Germinal center (tissue), 1 donor: ENCODE measurements at regions not wholly inside any gene's neighbourhood (a gene's known extent, or its start where the extent isn't known, plus 50 kb on each side); places are given as distances from the start of the nearest gene placed in this dataset.

Experiments used
- DNase-seq: peaks from one replicate; pipeline ENCODE4 v3.0.0; 2012; ENCODE audit warnings: mixed read lengths, low spot score

DNA sequence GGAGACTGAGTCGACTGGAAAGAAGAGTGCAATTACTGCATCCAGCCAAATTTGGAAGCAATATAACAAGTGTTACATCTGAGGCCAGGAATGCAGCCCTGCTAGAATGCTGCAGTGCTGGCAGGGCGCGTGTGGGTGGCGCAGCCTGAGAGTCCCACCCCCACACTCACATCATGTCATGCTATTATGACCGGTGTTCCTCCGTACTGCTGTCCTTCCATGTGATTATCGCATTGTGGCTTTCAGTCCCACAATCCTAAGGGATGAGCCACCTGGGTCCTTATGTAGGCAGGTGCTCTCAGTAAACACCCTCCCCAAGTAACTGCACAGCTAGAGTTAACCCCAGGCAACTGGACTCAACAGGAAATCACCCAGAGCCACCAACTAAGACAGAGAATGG is 122.6 kb upstream of the CPEB2 start:
- DNase-seq = no peak

DNA sequence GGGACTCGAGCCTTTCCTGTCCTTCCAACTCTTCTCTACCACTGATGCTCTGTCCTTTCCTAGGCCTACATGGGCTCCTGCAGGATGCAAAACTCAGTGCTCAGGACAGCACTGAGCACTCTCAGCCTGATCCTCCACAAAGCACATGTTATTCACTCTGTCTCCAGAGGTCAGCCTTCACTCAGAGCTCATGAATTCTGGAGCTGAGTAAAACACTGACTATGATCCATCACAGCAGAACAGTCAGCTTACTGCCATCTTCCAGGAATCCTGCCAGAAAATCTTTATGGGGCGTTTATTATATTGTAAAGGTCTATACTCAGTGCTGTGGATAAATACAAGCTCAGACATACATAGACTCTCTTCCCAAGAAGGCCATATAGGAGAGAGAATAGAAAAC is 121.5 kb upstream of the CPEB2 start:
- no peak for DNase-seq

GRCh38 chr4:14883166-14883565 is 119.1 kb upstream of the CPEB2 start:
- no peak for DNase-seq

GRCh38 chr4:14883661-14884060 is 118.6 kb upstream of the CPEB2 start:
- DNase-seq = no peak

DNA sequence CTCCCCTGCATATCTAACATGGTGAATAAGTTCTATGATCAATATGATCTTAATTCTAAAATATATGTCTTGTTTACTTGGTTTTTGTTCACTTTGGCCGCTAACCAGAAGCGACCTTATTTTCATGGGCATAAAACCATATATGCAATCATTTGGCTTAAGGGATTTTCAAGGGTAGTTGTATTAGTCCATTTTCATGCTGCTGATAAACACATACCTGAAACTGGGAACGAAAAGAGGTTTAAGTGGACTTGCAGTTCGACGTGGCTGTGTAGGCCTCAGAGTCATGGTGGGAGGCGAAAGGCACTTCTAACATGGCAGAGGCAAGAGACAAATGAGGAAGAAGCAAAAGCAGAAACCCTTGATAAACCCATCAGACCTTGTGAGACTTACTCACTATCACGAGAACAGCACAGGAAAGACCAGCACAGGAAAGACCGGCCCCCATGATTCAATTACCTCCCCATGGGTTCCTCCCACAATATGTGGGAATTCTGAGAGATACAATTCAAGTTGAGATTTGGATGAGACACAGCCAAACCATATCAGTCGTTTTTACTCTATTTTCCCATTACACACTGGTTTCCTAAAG is 114.3 kb upstream of the CPEB2 start:
- no peak for DNase-seq

GRCh38 chr4:14888790-14889572 is 113.3 kb upstream of the CPEB2 start:
- no peak for DNase-seq

- DNase-seq = no peak
Observed at GRCh38 chr4:14892563-14892962, 109.7 kb upstream of the CPEB2 start.

DNA sequence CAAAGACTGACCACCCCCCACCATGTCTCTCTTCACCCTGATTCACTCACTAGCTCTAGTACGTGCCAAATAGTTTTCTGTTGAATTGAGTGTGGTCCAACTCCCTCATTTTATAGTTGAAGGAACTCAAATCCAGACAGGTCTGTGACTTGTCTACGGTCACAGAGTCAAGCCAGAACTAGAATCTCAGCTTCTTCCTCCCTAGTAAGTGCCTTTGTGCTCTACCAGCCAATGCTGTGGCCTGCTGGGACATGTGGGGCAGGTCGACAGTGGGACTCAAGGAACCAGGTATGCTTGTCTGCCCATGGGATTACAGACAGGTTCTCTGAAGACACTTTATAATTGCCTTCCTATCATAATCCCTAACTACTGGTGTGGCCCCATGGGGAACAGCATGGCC is 108.6 kb upstream of the CPEB2 start:
- no peak for DNase-seq

GRCh38 chr4:14894392-14895292 is 107.6 kb upstream of the CPEB2 start:
- no peak for DNase-seq

DNA sequence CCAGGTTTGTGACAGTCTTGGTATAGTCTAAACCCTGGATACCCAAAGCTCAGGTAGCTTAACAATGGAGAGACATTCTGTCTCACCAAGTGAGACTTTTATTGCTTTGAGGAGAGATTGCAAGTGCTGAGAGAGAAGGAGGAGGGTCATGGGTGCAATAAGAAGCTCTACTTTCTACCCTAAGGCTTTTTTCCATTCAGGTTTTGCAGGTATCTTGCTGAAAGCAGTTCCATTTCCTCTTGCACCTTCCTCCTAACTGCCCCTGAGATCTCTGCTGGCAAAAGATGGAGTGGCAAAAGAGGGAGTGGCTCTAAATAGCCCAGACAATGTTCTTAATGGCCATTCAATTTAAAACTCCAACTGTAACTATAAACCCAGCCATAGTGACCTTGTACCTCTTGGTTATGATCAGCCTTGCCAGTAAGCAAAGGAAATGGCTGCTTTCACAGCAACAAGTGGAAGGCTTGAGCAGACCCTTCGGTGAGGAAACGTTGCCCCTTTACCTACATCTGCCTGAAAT is 105.6 kb upstream of the CPEB2 start:
- DNase-seq = no peak

GRCh38 chr4:14897217-14897616 is 105.1 kb upstream of the CPEB2 start:
- DNase-seq = no peak

DNA sequence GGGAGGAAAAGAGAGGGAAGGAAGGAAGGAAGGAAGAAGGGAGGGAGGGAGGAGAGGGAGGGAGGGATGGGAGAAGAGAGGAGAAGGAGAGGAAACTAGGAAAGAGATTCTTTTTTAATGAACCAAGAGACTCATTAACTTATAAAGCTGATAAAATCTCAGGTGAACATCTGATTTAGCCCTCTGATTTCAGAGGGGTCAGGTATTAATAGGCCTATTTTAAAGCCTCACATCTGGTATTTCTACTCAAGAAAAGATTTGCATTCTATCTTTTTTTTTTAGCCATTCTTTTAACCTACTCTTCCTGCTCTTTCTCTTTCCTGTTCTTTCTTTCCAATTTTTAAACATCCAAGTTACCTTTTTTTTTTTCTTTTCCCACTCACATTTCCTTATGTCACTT is 103.3 kb upstream of the CPEB2 start:
- no peak for DNase-seq

GRCh38 chr4:14902342-14902741 is 99.9 kb upstream of the CPEB2 start:
- no peak for DNase-seq

DNA sequence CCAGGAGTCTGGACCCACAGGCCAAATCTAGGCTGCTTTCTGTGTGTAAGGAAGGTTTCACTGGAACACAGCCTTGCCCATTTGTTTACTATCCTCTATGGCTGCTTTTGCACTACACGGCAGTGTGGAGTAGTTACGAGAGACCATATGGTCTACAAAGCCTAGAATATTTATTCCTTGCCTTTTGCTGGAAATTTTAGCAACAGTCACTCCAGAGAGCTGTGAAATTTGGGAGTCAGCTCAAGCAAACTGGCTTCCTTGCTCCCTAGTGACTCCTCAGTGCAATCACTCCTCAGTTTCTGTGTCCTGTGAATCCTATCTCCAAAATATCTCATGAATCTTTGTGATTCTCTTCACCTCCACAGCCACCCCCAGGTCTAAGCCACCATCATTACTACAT is 99.0 kb upstream of the CPEB2 start:
- DNase-seq = no peak

- no peak for DNase-seq
Observed at GRCh38 chr4:14906805-14907204, 95.5 kb upstream of the CPEB2 start.

DNA sequence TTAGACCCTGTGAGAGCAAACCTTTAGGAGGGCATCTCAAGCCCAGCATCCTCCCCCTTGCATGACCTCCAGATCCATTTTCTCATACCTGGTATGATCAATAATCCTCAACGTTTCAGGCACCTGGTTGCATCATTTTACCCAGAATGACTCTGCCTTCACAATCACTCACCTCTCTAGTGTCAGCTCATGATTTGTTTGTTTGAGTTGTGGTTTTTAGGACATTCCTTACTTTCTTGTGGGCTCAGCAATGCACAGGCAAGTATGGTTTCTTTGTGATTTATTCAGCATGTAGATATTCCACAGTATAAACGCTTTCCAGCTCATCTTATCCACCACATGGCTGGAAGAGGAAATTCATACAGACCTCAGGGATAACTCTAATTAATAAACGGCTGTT is 93.6 kb upstream of the CPEB2 start:
- no peak for DNase-seq

GRCh38 chr4:14910411-14910810 is 91.9 kb upstream of the CPEB2 start:
- DNase-seq = no peak

- DNase-seq = no peak
Observed at GRCh38 chr4:14912426-14912825, 89.9 kb upstream of the CPEB2 start.

- DNase-seq = no peak
Observed at GRCh38 chr4:14915018-14915417, 87.3 kb upstream of the CPEB2 start.

- DNase-seq = no peak
Observed at GRCh38 chr4:14916554-14917297, 85.6 kb upstream of the CPEB2 start.

GRCh38 chr4:14917298-14917633 is 85.0 kb upstream of the CPEB2 start:
- DNase-seq = no peak

DNA sequence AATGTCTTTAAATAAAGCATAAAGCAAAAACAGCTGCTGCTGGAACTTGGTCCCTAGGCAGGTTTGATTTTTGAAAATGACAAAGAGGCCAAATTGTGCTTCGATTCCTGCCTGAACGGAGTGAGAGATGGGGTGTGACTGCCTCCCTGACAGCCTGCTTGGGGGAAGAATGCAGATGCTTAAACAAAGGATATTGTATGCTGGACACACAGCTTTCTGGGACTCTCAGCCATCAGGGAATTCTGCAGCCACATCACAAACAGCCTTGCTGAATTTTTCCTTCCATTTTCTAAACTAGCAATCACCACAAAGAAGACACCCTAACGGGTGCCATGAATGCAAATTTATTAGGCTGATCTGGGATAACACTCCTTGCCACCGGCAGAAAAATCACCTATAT is 83.9 kb upstream of the CPEB2 start:
- no peak for DNase-seq
